Stimulated activated naive B cell treated with anti-CD40 and anti-IgM and Interleukin-4, amounts not matched to agents 10 μg/mL and 1 μg/mL and 100 μg/mL, for 72 hours (primary cell): ENCODE measurements at regions not wholly inside any gene's neighbourhood (a gene's known extent, or its start where the extent isn't known, plus 50 kb on each side); places are given as distances from the start of the nearest gene placed in this dataset.
A peak's percentile ranks its signal among the peaks of the same experiment; 100 is the strongest.

Source experiments
- ATAC-seq, 2 donors: fragments of 150-1000 bp; cut with Tn5 transposase; replicated peaks; 2 replicates each; pipeline ENCODE4 v1.10.0; 2021; ENCODE audit warnings: moderate library complexity in 1 of 2
- DNase-seq: peaks from one replicate; pipeline ENCODE4 v3.0.0; 2021
- H3K27ac Mint-ChIP-seq: one replicate; pipeline ENCODE4 v1.8.0; 2022; ENCODE audit warnings: mild to moderate bottlenecking, mixed read lengths
- H3K27me3 Mint-ChIP-seq, 2 donors: one replicate each; pipeline ENCODE4 v1.8.0; 2022; ENCODE audit warnings: mixed read lengths in 2 of 2
- H3K36me3 Mint-ChIP-seq, 2 donors: one replicate each; pipeline ENCODE4 v1.8.0; 2022; ENCODE audit warnings: mixed read lengths in 2 of 2, mild to moderate bottlenecking in 1 of 2
- H3K4me1 Mint-ChIP-seq, 2 donors: one replicate each; pipeline ENCODE4 v1.8.0; 2022; ENCODE audit warnings: mixed read lengths in 2 of 2, mild to moderate bottlenecking in 1 of 2
- H3K4me3 Mint-ChIP-seq, 2 donors: one replicate each; pipeline ENCODE4 v1.8.0; 2022; ENCODE audit warnings: mild to moderate bottlenecking in 2 of 2, mixed read lengths in 2 of 2, moderate library complexity in 1 of 2
- H3K9me3 Mint-ChIP-seq, 2 donors: one replicate each; pipeline ENCODE4 v1.8.0; 2022; ENCODE audit warnings: mixed read lengths in 2 of 2, mild to moderate bottlenecking in 1 of 2

DNA sequence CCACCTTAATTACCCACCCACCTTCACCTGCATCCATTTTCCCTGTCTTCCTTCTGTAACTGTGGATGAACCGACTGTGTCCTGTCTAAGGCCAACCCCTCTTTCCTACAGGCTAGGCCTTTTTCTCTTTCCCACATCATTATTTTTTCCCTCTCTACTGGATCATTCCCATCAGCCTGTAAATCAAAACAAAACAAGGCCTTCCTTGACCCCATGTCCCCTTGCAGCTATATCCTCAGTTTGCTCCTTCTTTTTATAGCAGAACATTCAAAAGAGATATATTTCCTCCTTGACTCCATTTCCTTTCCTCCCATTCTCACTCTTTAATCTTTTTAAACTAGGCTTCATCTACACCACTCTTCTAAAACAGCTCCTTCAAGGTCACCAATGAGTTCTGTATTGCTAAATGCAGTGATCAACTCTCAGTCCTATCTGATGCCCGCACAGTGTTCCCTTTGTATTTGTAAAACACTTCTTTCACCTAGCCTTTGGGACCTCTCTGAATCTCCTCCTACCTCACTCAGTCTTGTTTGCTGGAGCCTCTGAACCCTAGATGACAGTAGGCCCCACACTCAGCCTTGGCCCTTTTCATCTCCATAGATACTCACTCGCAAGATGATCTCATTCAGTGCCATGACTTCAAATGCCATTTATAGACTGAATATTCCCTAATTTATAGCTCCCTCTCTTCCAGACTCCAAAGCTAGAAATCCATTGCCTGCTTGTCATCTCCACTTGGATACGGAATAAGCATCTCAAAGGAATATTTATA is 55.7 kb downstream of the CXCR4 start:
- H3K27ac Mint-ChIP-seq: no peak overlapping the region
- DNase-seq (no peak), ATAC-seq (no peak)
- peaks cover 40 to 62% of the 10 kb centered on the region in 2 donors for H3K4me1 Mint-ChIP-seq
- peaks cover 0 to 3% of the 10 kb centered on the region in 2 donors for H3K36me3 Mint-ChIP-seq
- peaks cover 6% of the 10 kb centered on the region in 2 donors for H3K9me3 Mint-ChIP-seq
- no peak overlapping the region for H3K4me3 Mint-ChIP-seq
- H3K27me3 Mint-ChIP-seq: no peaks in the 10 kb centered on the region

DNA sequence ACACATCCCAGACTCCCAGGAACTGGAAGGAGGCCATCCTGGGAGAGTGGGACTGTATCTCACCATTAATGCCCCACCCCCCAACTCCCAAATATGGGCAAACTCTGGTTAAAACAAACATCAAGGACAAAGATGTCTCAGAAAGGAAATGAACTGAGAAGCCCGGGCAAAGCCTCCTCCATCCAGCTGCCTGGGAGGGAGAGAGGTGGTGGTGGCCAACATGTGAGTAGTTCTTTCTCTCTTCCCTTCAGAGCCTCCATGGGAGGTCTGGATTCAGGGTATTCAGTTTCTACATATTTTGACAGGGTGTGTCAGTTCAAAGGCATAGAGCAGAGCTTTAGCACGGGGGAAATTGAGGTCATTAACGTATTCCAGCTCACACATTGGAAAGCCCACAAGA is 57.5 kb downstream of the CXCR4 start:
- H3K36me3 Mint-ChIP-seq: peaks cover 0 to 3% of the 10 kb centered on the region in 2 donors
- peaks cover 6 to 8% of the 10 kb centered on the region in 2 donors for H3K9me3 Mint-ChIP-seq
- DNase-seq (no peak), ATAC-seq (no peak)
- no peak overlapping the region for H3K4me3 Mint-ChIP-seq
- H3K27ac Mint-ChIP-seq: no peak overlapping the region
- no peaks in the 10 kb centered on the region for H3K27me3 Mint-ChIP-seq
- H3K4me1 Mint-ChIP-seq: peaks cover 46 to 75% of the 10 kb centered on the region in 2 donors

DNA sequence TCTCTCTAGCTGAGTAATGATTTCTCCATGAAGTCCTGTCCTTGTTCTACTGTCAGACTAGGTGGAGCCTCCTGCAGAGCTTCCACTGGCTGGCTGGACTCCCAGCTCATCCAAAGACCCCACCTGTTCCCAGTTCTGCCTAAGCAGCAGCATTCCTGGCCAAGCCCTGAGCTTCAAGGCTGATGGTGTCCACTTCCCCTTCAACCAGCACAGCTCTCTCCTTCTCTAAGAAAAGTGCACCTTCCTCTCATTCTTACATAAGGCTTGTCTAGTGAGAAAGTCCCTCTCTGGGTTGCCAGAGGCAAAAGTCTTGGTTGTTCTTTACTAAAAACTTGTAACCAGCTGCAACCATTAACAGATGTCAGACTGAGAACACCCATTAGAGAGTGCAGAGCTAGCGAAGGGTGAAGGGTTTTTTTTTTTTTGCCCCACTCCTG is 58.9 kb downstream of the CXCR4 start:
- Mint-ChIP-seq H3K27ac (peak overlapping the region; percentile 91), H3K4me1 (peaks cover 48 to 78% of the 10 kb centered on the region in 2 donors), H3K27me3 (no peaks in the 10 kb centered on the region), H3K36me3 (peaks cover 3 to 4% of the 10 kb centered on the region in 2 donors), H3K9me3 (peaks cover 6 to 8% of the 10 kb centered on the region in 2 donors), H3K4me3 (peak overlapping the region; percentile 39 to 55)
- ATAC-seq (peak; percentile 73 to 81), DNase-seq (peak; percentile 33)

DNA sequence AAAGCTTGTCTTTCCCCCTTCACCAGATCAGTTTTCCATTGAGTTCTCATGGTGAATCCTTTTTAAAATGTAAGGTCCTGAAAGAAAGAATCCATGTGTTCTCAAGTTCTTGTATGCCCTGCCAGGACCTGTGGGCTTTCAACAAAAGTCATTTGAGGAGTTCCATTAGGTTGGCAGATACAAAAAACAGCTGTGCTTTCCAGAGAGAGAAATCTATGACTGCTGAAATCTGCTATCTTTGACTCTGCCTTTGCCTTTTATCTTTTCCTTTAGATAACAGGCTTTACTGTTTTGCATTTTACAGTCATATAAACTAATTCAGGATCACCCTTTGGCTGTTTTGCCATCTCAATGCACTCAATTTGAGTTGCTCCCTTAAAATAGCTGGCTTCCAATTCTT is 59.7 kb downstream of the CXCR4 start:
- no peaks in the 10 kb centered on the region for H3K27me3 Mint-ChIP-seq
- H3K4me3 Mint-ChIP-seq: no peak overlapping the region
- H3K36me3 Mint-ChIP-seq: peaks cover 0 to 4% of the 10 kb centered on the region in 2 donors
- DNase-seq: no peak
- H3K9me3 Mint-ChIP-seq: peaks cover 5 to 6% of the 10 kb centered on the region in 2 donors
- no peak for ATAC-seq
- peaks cover 44 to 70% of the 10 kb centered on the region in 2 donors for H3K4me1 Mint-ChIP-seq
- no peak overlapping the region for H3K27ac Mint-ChIP-seq

DNA sequence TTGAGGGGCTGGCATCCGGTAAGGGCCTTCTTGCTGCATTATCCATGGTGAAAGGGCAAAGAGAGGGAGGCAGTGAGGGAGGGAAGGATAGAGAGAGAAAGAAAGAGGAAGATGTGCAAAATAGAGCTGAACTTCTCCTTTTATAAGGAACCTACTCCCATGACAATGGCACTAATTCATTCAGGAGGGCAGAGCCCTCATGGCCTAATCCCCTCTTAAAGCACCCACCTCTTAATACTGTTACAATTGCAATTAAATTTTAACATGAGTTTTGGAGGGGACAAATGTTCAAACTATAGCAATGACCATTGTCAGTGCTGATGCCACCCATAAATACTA is 60.2 kb downstream of the CXCR4 start:
- Mint-ChIP-seq H3K9me3 (peaks cover 5 to 6% of the 10 kb centered on the region in 2 donors), H3K4me3 (peak overlapping the region; percentile 15 to 33), H3K4me1 (peaks cover 44 to 72% of the 10 kb centered on the region in 2 donors), H3K36me3 (peaks cover 0 to 4% of the 10 kb centered on the region in 2 donors), H3K27ac (peak overlapping the region; percentile 85), H3K27me3 (no peaks in the 10 kb centered on the region)
- no peak for DNase-seq
- ATAC-seq: peak in 1 of 2 donors; percentile 5

DNA sequence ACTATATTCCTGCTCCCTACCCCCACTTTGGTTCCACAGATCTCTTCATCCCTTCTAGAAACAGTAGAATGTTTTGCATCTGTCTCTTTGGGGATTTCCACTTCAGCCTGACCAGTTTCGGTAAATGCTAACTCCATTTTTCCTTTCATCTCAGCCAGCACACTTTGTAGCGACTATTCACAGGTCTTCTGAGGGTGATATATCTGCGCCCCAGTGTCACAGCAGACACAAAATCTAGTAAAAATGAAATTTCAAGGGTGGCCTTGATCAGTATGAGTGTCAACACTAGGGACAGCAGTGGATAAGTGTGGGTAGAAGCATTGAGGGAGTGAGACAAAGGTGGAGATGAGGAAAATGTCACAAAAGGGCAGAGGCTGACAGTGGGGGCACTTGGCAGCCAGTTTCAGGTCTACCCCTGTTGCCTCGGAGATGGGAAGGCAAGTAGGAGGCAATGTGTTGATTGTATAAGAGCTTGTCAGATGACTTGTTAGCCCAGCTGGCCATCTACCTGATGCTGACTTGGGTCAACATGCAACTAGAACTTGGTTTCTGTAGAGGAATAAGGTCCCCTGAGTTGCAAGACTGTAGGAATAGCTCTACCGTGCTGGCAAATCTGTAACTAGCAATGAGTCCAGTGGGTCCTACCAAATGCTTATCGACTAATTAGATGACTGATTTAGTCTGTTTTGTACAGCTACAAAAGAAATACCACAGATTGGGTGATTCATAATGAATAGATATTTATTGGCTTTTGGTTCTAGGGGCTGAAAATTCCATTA is 60.7 kb downstream of the CXCR4 start:
- H3K36me3 Mint-ChIP-seq: peaks cover 0 to 4% of the 10 kb centered on the region in 2 donors
- peaks cover 43 to 77% of the 10 kb centered on the region in 2 donors for H3K4me1 Mint-ChIP-seq
- H3K27me3 Mint-ChIP-seq: no peaks in the 10 kb centered on the region
- DNase-seq (peak; percentile 47), ATAC-seq (peak; percentile 53)
- H3K9me3 Mint-ChIP-seq: peaks cover 4% of the 10 kb centered on the region in 2 donors
- peak overlapping the region; percentile 85 for H3K27ac Mint-ChIP-seq
- H3K4me3 Mint-ChIP-seq: peak overlapping the region; percentile 15 to 39

DNA sequence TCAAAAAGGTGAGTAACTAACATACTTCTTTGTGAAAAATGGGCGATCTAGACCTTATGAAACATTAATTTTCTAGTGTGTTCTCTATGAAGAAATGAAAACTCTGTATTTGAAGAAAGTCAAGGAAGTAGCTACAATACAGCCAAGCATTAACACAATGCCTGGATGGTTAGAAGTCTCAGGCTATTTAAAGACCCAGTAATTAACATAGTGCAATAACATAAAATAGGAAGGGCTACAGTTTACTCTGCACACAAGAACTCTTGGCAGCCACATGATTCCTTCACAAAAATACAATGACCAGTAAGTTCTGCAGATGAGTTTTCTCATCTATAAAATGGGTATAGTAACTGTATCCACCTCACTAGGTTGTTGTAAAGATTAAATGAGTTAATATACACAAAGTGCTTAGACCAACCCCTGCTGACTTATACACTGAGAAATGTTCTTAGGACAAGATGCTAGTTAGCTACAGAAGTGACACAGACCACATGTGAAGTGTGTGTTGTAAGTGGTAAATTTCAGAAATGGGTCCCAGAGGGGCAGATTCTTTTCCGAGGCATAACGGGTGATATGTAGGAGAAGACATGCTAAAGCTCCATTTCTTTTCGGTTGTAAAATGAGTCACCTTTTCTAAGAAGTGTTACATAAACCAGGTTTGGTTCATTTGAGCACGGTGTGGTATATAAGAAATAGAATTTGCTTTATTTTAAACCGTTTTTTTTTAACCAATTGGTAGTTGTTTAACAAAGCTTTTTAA is 61.8 kb downstream of the CXCR4 start:
- peak; percentile 19 to 29 for ATAC-seq
- H3K36me3 Mint-ChIP-seq: peaks cover 0 to 4% of the 10 kb centered on the region in 2 donors
- H3K27ac Mint-ChIP-seq: no peak overlapping the region
- H3K27me3 Mint-ChIP-seq: no peaks in the 10 kb centered on the region
- peaks cover 0 to 3% of the 10 kb centered on the region in 2 donors for H3K9me3 Mint-ChIP-seq
- peaks cover 49 to 79% of the 10 kb centered on the region in 2 donors for H3K4me1 Mint-ChIP-seq
- DNase-seq: no peak
- H3K4me3 Mint-ChIP-seq: peak overlapping the region in 1 of 2 donors; percentile 11

DNA sequence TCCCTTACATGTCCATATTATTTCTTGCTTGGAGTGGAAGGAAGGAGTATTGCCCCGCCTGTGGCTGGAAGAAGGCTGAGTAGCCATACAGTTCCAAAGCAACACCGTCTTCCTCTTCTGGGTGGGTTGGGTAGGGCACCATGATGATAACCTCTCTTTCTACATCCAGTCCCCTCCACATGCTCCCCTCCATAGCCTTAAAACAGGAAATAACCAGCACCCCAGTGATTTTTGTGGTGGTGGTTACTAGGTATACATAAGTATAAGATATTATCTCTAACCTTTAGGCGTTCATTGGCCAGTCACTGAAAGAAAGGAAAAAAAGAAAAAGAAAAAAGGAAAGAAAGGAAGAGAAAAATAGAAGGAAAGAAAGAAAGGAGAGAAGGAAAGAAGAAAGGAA is 63.1 kb downstream of the CXCR4 start:
- H3K4me3 Mint-ChIP-seq: no peak overlapping the region
- H3K27ac Mint-ChIP-seq: no peak overlapping the region
- ATAC-seq (no peak), DNase-seq (no peak)
- H3K27me3 Mint-ChIP-seq: no peaks in the 10 kb centered on the region
- H3K4me1 Mint-ChIP-seq: peaks cover 47 to 79% of the 10 kb centered on the region in 2 donors
- H3K36me3 Mint-ChIP-seq: peaks cover 0 to 4% of the 10 kb centered on the region in 2 donors
- H3K9me3 Mint-ChIP-seq: peaks cover 0 to 3% of the 10 kb centered on the region in 2 donors

DNA sequence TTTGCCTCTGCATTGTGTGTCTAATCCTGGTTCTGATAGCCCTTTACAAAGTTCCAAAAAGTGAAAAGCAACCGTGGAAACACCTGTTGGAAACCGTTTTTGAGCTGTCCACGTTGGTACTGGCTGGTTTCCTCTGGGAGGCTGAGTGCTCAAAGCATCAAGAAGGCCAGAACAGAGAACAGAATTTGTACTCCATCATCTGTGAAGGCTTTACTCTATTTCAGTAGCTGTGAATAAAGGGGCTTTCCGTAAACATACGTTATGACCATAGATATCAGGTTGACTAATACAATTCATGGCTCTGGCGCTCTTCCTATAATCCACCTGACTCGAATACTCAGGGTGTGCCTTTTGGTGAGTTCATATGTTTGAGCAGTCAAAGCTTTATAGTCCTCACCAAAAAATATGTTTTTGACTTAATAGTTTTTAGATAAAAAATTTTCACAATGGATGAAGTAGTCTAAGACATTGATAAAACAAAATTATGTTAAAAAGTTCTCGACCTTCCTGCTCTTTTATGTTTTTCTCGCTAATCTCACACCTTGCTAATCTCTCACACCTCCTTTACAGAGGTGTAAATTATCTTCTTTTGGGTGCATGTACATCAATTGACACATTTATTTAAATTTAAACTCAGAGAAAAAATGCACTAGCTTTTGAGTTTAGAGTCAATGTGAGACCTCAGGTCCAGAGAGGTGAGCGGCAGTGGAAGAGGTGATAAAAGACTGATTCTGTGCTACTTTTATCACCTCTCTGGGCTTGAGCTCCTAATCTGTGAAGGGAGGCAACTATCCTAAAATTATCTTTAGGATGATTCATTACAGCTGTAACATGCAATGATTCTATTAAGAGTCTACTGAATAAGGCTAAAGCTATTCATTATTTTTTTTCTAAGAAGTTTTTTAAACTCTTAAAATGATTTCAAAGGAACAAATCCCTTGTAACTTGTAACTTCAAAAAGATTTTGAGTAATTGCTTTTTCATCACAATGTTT is 65.3 kb downstream of the CXCR4 start:
- peak; percentile 57 to 64 for ATAC-seq

DNA sequence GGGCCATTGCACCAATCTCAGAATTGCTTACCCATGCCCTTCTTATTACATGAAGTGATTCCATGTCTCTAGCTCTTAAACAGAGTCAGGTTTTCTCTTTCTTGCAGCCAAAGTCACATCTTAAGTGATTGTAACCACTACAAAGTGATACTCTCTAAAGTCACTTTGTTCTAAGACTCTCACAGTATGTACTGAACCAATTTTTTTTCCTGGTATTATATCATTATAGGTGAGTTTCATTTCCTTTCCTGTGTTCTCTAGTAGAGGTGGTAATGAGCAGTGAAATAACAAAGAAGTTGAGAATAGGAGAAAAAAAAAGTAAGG is 66.3 kb upstream of the DARS1 start:
- ATAC-seq: peak in 1 of 2 donors; percentile 21
- Mint-ChIP-seq H3K4me3 (peak overlapping the region; percentile 9 to 17), H3K36me3 (peaks cover 0 to 4% of the 10 kb centered on the region in 2 donors), H3K9me3 (peaks cover 0 to 1% of the 10 kb centered on the region in 2 donors), H3K4me1 (peaks cover 37 to 74% of the 10 kb centered on the region in 2 donors), H3K27me3 (no peaks in the 10 kb centered on the region), H3K27ac (peak overlapping the region; percentile 92)
- no peak for DNase-seq

More for the DNA sequence above, 65.3 kb downstream of the CXCR4 start:
- peaks cover 0 to 2% of the 10 kb centered on the region in 2 donors for H3K9me3 Mint-ChIP-seq
- DNase-seq: no peak
- H3K27me3 Mint-ChIP-seq: no peaks in the 10 kb centered on the region
- peak overlapping the region in 1 of 2 donors; percentile 63 for H3K4me3 Mint-ChIP-seq
- H3K4me1 Mint-ChIP-seq: peaks cover 42 to 75% of the 10 kb centered on the region in 2 donors
- H3K36me3 Mint-ChIP-seq: peaks cover 0 to 4% of the 10 kb centered on the region in 2 donors
- H3K27ac Mint-ChIP-seq: peak overlapping the region; percentile 93

DNA sequence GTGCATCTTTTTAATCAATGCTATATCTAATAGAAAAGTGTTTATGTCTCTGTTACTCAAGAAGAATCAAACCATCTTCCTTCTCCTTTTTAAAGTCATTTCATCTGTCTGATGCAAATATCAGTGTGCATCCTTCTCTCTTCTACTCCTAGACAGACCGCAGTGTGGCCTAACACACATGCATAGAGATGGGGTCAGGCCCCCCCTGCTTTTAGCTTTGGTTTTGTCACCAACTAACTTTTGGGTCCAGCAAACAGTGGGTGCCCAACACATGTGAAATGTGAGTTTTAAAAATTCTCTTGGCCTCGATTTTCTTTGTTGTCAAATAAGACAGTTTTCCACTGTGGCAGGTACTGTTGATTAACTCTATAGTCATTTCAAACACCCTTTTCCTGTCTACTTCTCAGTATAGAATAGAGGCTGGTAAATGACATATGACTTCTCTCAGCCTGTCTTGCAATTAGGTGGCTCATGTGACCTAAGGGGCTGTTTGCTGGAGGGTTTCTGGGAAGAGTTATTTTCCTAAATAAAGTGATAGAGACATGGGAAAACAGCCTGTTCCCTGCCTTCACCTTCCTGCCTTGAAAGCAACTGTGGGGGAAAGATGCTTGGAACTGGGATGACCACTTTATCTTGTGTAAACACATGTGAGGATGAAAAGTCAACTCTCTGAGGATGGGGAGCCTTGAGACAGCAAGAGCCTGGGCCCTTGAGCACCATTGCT is 65.7 kb upstream of the DARS1 start:
- Mint-ChIP-seq H3K4me1 (peaks cover 39 to 74% of the 10 kb centered on the region in 2 donors), H3K27ac (peak overlapping the region; percentile 92), H3K36me3 (peaks cover 0 to 4% of the 10 kb centered on the region in 2 donors), H3K4me3 (no peak overlapping the region), H3K9me3 (peaks cover 0 to 1% of the 10 kb centered on the region in 2 donors), H3K27me3 (no peaks in the 10 kb centered on the region)
- ATAC-seq (peak; percentile 34 to 41), DNase-seq (no peak)

DNA sequence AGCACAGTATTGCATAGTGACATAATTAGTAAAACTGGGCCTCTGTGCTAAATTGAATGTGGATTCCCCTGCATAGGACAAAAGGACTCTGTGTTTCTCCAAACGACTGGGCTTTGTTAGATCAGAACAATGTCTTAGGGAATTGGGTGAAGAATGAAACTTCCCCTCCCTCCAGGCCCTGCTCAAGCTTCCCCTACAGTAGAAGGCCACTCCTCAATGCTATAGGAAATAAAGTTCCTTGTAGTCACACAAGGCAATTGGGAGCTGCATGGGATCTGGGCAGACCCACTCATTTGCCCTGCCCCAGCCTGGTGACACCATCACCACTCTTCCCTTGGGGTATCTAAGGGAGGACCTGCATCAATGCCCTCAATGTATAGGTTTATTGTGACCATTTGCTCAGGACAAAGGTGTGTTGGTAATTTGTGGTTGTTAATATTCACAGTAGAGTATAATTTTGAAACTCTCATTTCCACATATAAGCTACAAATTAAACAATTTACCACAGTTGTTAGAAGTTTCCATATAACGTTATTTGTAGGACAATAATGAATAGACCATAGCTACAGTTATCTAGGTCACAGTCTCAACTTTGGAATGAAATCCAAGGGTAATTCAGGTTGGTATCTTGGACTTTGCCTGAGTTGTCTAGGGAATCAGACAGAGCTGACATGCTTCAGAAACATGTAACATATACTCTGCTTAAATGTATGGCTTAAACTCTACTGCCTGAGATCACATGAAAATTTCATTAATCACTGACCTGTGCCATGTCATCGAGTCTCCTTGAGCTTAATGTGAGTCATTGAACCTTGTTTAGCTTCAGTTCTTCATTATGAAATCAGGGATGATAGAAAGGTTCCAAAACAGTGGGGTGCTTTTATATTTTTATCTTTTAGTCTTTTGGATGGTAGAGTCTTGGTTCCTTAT is 64.8 kb upstream of the DARS1 start:
- H3K27me3 Mint-ChIP-seq: no peaks in the 10 kb centered on the region
- H3K4me1 Mint-ChIP-seq: peaks cover 37 to 74% of the 10 kb centered on the region in 2 donors
- ATAC-seq: peak; percentile 8 to 20
- DNase-seq: no peak
- no peak overlapping the region for H3K4me3 Mint-ChIP-seq
- H3K36me3 Mint-ChIP-seq: peaks cover 0 to 4% of the 10 kb centered on the region in 2 donors
- no peaks in the 10 kb centered on the region for H3K9me3 Mint-ChIP-seq
- no peak overlapping the region for H3K27ac Mint-ChIP-seq
